Spleen (tissue), 7 donors: ENCODE measurements at regions not wholly inside any gene's neighbourhood (a gene's known extent, or its start where the extent isn't known, plus 50 kb on each side); places are given as distances from the start of the nearest gene placed in this dataset.
"Not testable (repeated sequence)": the region's sequence is repeated elsewhere in the genome, so short reads cannot be mapped to it uniquely, and the experiment has no call there.

ENCODE experiments used
- CTCF ChIP-seq, 11 experiments: fragments of 200-600 bp in 7 of 11; fragments of 450-650 bp in 4 of 11; sonication (generic) in 4 of 11; IDR thresholded peaks in 8 of 11; conservative IDR thresholded peaks in 3 of 11; 1 replicate in 7 of 11; 2 replicates in 4 of 11; pipeline versions ENCODE4 v1.4.0 to v1.8.0; 2016 to 2021; ENCODE audit warnings: antibody characterized with exemption in 11 of 11, inconsistent platforms in 4 of 11, mild to moderate bottlenecking in 1 of 11
- POLR2A ChIP-seq, 3 donors: fragments of 450-650 bp; IDR thresholded peaks; one replicate each; pipeline ENCODE4 v1.5.1; 2017; ENCODE audit warnings: antibody characterized with exemption in 3 of 3, mild to moderate bottlenecking in 1 of 3
- POLR2AphosphoS5 ChIP-seq, 3 donors: sonication (generic); formaldehyde crosslinking; IDR thresholded peaks; one replicate each; pipeline ENCODE4 v1.5.1; 2017; ENCODE audit warnings: antibody characterized with exemption in 3 of 3
- donor health status: DM: no; HTN: no; CAD: no; lungs with moderate emphysema.
- donor health status: DM: no; HTN: no; CAD: no.
- donor health status: DM: no; HTN: no; CAD: no.

- not testable (repeated sequence) for TF ChIP-seq CTCF (IDR thresholded peaks at IDR 0.05 in 8 of 11, conservative IDR thresholded peaks at IDR 0.05 in 3 of 11); POLR2A (IDR thresholded peaks at IDR 0.05); POLR2AphosphoS5 (IDR thresholded peaks at IDR 0.05)
These were observed 258.7 kb downstream of the ABCC12 start for GRCh38 chr16:47897105-47897504.
